GM18868 (cell line): ENCODE measurements at regions not wholly inside any gene's neighbourhood (a gene's known extent, or its start where the extent isn't known, plus 50 kb on each side); places are given as distances from the start of the nearest gene placed in this dataset.

ENCODE experiments used
- ATAC-seq: cut with Tn5 transposase; IDR thresholded peaks from one replicate; pipeline ENCODE4 v1.9.1; 2021; ENCODE audit warnings: mild to moderate bottlenecking, moderate library complexity; ENCODE audit not compliant: unreplicated experiment

GRCh38 chr16:7021653-7022275 lies 310.9 kb upstream of the RBFOX1 start:
- no peak for ATAC-seq

GRCh38 chr16:7017006-7017662 lies 315.5 kb upstream of the RBFOX1 start:
- ATAC-seq: no peak

DNA sequence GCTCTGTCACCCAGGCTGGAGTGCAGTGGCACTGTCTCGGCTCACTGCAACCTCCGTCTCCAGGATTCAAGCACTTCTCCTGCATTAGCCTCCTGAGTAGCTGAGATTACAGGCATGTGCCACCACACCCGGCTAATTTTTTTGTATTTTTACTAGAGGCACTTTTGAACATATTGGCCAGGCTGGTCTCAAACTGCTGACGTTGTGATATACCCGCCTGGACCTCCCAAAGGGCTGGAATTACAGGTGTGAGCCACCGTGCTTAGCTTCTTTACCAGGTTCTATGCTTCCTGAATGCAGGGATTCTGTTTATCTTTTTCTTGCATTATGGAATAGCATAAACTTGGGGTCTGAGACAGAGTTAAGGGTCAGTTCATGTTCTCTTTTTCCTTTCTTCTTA lies 317.9 kb upstream of the RBFOX1 start:
- ATAC-seq: no peak

- ATAC-seq: no peak
Measured at GRCh38 chr16:7013990-7014389, 318.7 kb upstream of the RBFOX1 start.

DNA sequence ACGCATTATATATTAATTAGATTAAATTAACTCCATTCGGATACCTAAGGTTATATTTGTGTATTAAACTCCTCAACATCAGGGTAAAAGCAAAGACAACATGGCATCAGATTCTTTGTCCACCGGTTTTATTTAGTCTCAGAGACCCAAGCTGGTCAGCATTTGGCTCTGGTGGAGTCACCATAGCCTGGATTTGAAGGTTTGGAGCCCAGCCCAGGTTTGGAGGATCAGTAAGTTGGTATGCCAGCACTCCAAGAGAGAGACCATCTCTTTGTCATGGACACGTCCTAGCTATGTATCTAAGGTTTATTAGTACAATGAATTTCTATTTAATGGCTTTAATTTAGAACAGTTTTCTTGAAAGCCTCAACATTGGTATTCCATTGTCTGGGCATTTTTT lies 328.4 kb upstream of the RBFOX1 start:
- no peak for ATAC-seq

GRCh38 chr16:6993544-6993943 lies 339.1 kb upstream of the RBFOX1 start:
- ATAC-seq: no peak

DNA sequence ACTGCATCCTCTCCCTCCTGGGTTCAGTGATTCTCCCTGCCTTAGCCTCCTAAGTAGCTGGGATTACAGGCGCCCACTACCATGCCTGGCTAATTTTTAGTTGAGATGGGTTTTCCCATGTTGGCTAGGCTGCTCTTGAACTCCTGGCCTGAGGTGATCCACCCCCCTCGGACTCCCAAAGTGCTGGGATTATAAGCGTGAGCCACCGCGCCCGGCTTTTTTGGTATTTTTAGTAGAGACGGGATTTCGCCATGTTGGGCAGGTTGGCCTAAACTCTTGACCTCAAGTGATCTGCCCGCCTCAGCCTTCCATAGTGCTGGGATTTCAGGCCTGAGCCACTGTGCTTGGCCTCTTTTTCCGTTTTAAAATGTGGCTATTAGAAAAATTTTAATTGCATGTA lies 343.8 kb upstream of the RBFOX1 start:
- ATAC-seq: no peak

- no peak for ATAC-seq
Measured at GRCh38 chr16:6977916-6978315, 354.7 kb upstream of the RBFOX1 start.

DNA sequence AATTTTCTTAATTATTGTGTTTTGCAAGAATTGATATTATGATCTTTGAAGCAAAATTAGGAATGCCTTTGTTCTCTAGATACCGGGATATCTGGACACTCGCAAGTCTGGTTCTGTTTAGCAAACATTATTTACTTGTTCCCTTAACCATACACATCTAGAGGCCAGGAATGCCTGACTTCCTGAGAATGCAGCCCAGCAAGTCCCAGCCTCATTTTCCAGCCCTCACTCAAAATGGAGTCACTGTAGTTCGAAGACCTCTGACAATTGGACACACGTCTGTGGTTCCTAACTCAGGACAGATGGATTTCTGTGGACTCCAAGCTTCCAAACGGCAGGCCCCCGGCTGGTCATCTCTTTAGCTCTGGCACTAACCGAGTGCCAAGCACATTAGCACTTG lies 355.4 kb upstream of the RBFOX1 start:
- ATAC-seq: no peak

GRCh38 chr16:6976716-6977115 lies 355.9 kb upstream of the RBFOX1 start:
- no peak for ATAC-seq

DNA sequence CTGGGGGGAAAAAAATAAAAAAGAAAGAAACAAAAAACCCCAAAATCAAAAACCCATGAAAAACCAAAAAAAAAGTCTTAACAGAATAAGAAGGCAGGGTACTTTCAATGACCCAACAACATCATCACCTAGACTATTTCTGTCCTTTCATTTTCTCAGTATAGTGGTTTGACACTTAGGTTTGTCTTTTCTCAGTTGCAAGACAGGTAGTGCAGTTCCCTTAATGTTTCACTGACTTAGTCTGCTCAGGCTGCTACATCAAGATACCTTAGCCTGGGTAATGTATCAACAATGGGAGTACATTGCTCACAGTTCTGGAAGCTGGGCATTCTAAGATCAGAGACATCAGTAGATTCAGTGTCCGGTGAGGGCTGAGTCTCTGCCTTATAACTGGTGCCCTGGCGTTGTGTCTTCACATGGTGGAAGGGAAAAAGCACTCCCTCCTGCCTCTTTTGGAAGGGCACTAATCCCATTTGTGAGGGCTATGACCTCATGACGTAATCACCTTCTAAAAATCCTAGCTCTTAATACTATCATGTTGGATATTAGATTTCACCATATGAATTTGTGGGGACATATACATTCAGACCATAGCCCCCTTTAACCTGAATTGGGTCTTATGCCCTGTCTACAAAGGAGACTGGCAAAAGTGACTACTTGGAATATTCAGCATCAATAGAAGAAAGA lies 362.3 kb upstream of the RBFOX1 start:
- ATAC-seq: no peak

GRCh38 chr16:6969594-6969993 lies 363.1 kb upstream of the RBFOX1 start:
- ATAC-seq: no peak

DNA sequence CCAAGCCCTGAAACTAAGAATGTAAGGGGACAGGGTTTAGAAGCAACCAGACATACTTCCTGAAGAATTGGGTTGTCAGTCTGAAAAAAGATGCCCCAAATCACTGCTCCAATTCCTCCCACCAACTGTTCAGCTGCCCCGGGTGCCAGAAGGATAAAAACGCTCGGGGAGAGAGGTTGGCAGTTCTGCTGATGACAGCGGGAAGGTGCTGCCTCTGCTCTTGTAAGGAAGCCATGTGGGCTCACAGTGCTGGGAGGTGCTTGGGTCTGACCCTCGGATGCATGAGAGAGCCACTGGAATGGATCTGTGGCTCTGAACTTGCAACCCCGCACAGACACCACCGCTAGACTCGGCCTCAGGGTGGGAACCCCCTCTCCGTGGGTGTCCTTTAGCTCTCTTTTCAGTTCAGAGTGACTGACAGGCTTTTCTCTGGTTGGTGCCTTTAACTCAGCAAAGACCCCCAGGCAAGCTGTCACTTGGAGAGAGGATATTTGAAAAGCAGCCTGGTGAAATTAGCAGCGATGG lies 364.8 kb upstream of the RBFOX1 start:
- ATAC-seq: no peak

DNA sequence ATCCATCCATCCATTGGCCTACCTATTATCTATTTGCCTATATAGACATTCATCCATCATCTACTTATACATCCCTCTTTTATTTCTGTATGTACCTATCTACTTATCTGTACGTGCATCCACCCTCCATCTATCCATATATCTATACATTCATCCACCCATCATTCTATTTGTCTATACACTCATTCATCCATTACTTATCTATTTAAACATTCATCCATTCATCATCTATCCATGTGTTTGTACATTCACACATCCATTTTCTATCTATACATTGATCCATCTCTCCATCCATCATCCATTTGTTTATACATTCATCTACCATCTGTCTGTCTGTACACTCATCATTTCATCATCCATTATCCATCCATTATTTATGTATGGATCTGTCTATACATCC lies 365.7 kb upstream of the RBFOX1 start:
- no peak for ATAC-seq

GRCh38 chr16:6964679-6965078 lies 368.0 kb upstream of the RBFOX1 start:
- ATAC-seq: no peak

- no peak for ATAC-seq
Measured at GRCh38 chr16:6961704-6962103, 370.9 kb upstream of the RBFOX1 start.

DNA sequence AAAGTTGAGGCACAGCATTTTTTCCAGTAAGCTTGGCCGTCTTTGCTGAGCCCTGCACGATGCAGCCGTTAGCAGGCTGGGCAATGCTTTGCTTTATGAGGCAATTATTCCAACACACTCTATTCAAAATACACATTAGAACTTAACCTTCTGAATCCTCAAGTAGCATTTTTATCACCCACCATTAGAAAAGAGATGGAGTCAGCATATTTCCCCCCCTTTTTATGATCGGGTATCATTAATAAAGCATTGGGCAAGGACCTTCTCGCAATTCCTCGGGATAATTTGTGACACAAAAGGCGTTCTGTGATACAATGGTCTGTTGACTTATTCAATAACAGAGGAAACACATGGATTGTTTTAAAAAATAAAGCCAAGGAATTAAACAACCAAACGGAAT lies 374.5 kb upstream of the RBFOX1 start:
- ATAC-seq: no peak

DNA sequence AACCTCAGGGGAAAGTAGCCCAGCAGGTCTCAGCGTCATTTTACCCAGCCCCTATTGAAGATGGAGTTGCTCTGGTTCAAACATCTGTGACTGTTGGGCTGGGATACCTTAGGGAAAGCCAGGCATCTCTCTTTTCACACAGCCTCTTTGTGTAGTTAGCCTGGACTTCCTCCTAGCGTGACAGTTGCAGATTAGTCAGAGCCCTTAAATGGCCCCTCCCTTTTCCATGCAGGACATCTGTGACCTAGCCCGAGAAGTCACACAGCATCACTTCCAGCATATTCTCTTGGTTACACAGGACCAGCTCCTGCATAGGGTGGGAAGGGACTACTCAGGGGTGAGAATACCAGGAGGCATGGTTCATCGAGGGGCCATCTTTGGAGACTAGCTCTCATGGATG lies 375.0 kb upstream of the RBFOX1 start:
- no peak for ATAC-seq

GRCh38 chr16:6956511-6956910 lies 376.1 kb upstream of the RBFOX1 start:
- no peak for ATAC-seq

- no peak for ATAC-seq
Measured at GRCh38 chr16:6955303-6955702, 377.3 kb upstream of the RBFOX1 start.

DNA sequence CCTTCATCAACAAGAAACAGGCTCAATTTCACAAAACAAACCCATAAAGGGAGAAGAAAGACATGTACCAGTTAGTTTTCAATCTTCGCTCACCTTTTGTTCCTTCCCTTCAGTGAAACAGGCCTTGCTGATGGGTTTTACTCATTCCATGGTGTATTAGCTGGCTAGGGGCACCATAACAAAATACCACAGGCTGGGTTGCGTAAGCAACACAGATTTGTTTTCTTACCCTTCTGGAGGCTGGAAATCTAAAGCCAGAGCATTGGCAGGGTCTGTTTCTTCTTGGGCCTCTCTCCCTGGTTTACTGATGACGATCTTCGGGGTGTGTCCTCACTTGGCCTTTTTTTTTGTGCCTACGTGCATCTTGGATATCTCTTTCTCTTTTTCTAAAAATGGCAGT lies 383.4 kb upstream of the RBFOX1 start:
- ATAC-seq: no peak

- no peak for ATAC-seq
Measured at GRCh38 chr16:6947291-6947690, 385.4 kb upstream of the RBFOX1 start.
